ENCODE measurements at regions not wholly inside any gene's neighbourhood (a gene's known extent, or its start where the extent isn't known, plus 50 kb on each side); places are given as distances from the start of the nearest gene placed in this dataset.

DNA sequence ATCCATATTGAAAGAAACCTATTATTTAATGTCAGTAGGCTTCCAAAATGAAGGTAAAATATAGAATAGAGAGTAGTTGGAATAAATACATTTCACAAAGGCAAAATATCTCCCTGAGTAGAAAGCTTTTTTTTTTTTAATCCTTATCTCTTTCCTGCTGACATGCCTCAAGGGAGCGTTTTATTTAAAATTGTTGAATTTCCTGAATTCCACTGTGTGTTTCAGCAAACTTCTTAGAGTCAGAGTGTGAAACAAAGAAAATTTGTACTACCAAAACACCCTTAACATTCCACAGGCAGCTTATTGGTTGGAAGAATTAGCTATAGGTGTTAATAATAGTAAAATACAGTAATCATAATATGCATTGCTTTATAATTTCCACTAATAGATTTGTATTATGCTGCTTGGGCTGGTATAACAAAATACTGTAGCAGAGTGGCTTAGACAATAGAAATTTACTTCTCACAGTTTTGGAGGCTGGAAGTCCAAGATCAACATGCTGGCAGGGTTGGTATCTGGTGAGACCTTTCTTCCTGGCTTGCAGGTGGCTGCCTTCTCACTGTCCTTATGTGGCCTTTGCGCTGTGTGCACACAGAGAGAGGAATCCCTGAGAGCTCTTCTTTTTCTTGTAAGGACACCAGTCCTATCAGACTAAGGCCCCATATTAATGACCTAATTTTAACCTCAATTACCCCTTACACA, 468.4 kb upstream of the C1orf87 start:
- TF ChIP-seq, protein P1, sequence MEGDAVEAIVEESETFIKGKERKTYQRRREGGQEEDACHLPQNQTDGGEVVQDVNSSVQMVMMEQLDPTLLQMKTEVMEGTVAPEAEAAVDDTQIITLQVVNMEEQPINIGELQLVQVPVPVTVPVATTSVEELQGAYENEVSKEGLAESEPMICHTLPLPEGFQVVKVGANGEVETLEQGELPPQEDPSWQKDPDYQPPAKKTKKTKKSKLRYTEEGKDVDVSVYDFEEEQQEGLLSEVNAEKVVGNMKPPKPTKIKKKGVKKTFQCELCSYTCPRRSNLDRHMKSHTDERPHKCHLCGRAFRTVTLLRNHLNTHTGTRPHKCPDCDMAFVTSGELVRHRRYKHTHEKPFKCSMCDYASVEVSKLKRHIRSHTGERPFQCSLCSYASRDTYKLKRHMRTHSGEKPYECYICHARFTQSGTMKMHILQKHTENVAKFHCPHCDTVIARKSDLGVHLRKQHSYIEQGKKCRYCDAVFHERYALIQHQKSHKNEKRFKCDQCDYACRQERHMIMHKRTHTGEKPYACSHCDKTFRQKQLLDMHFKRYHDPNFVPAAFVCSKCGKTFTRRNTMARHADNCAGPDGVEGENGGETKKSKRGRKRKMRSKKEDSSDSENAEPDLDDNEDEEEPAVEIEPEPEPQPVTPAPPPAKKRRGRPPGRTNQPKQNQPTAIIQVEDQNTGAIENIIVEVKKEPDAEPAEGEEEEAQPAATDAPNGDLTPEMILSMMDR (conservative IDR thresholded peaks at IDR 0.05), result no peak
- TF ChIP-seq EZH2 (IDR thresholded peaks at IDR 0.05; ENCODE audit: low read depth), result no peak
